Breast epithelium (tissue), 3 donors: ENCODE measurements at regions not wholly inside any gene's neighbourhood (a gene's known extent, or its start where the extent isn't known, plus 50 kb on each side); places are given as distances from the start of the nearest gene placed in this dataset.
"Not testable (repeated sequence)": the region's sequence is repeated elsewhere in the genome, so short reads cannot be mapped to it uniquely, and the experiment has no call there.

Experiments used
- POLR2A ChIP-seq: fragments of 450-650 bp; IDR thresholded peaks from one replicate; pipeline ENCODE4 v1.6.1; 2016; ENCODE audit warnings: antibody characterized with exemption, mild to moderate bottlenecking, moderate library complexity
- POLR2AphosphoS5 ChIP-seq, 3 donors: sonication (generic); formaldehyde crosslinking; IDR thresholded peaks; one replicate each; pipeline ENCODE4 v1.6.1; 2017; ENCODE audit warnings: antibody characterized with exemption in 3 of 3
- TF ChIP-seq, protein P1 (sequence below), 3 donors: fragments of 450-650 bp; IDR thresholded peaks; one replicate each; pipeline ENCODE4 v1.5.1; 2016 to 2017; ENCODE audit warnings: antibody characterized with exemption in 3 of 3, mild to moderate bottlenecking in 3 of 3, moderate library complexity in 3 of 3

DNA sequence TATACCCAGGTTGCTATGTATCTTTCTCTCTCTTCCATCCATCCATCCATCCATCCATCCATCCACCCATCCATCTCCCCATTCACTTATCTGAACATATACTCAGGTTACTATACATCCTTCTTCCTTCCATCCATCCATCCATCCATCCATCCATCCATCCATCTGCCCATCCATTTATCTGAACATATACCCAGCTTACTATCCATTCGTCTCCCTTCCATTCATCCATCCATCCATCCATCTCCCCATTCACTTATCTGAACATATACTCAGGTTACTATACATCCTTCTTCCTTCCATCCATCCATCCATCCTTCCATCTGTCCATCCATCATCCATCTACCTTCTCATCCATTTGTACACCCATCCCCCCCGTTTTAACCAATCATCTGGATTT, 75.9 kb upstream of the SFSWAP start:
- TF ChIP-seq, protein P1, sequence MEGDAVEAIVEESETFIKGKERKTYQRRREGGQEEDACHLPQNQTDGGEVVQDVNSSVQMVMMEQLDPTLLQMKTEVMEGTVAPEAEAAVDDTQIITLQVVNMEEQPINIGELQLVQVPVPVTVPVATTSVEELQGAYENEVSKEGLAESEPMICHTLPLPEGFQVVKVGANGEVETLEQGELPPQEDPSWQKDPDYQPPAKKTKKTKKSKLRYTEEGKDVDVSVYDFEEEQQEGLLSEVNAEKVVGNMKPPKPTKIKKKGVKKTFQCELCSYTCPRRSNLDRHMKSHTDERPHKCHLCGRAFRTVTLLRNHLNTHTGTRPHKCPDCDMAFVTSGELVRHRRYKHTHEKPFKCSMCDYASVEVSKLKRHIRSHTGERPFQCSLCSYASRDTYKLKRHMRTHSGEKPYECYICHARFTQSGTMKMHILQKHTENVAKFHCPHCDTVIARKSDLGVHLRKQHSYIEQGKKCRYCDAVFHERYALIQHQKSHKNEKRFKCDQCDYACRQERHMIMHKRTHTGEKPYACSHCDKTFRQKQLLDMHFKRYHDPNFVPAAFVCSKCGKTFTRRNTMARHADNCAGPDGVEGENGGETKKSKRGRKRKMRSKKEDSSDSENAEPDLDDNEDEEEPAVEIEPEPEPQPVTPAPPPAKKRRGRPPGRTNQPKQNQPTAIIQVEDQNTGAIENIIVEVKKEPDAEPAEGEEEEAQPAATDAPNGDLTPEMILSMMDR (IDR thresholded peaks at IDR 0.05), result not testable (repeated sequence)
- TF ChIP-seq POLR2AphosphoS5 (IDR thresholded peaks at IDR 0.05); POLR2A: not testable (repeated sequence)
